HG03460 (cell line): ENCODE measurements at regions not wholly inside any gene's neighbourhood (a gene's known extent, or its start where the extent isn't known, plus 50 kb on each side); places are given as distances from the start of the nearest gene placed in this dataset.
"Not testable (repeated sequence)": the region's sequence is repeated elsewhere in the genome, so short reads cannot be mapped to it uniquely, and the experiment has no call there.

Experiments used
- ATAC-seq: cut with Tn5 transposase; IDR thresholded peaks from one replicate; pipeline ENCODE4 v1.9.1; 2021; ENCODE audit not compliant: unreplicated experiment

- ATAC-seq: not testable (repeated sequence)
Observed at GRCh38 chr20:29516847-29517246, 1740.6 kb upstream of the DEFB115 start.

GRCh38 chr20:29519610-29520241, 1737.7 kb upstream of the DEFB115 start:
- ATAC-seq: not testable (repeated sequence)

GRCh38 chr20:29533566-29534177, 1723.8 kb upstream of the DEFB115 start:
- not testable (repeated sequence) for ATAC-seq

GRCh38 chr20:29566901-29567635, 1690.4 kb upstream of the DEFB115 start:
- ATAC-seq: not testable (repeated sequence)

- ATAC-seq: not testable (repeated sequence)
Observed at GRCh38 chr20:29567671-29568070, 1689.8 kb upstream of the DEFB115 start.

GRCh38 chr20:29570126-29570525, 1687.3 kb upstream of the DEFB115 start:
- not testable (repeated sequence) for ATAC-seq

GRCh38 chr20:29589530-29589929, 1667.9 kb upstream of the DEFB115 start:
- not testable (repeated sequence) for ATAC-seq

- not testable (repeated sequence) for ATAC-seq
Observed at GRCh38 chr20:29604163-29604562, 1653.3 kb upstream of the DEFB115 start.

GRCh38 chr20:29606171-29606570, 1651.3 kb upstream of the DEFB115 start:
- not testable (repeated sequence) for ATAC-seq

- ATAC-seq: not testable (repeated sequence)
Observed at GRCh38 chr20:29629395-29629794, 1628.1 kb upstream of the DEFB115 start.
